ENCODE measurements at regions not wholly inside any gene's neighbourhood (a gene's known extent, or its start where the extent isn't known, plus 50 kb on each side); places are given as distances from the start of the nearest gene placed in this dataset.

GRCh38 chr12:124107351-124107750 lies 134.3 kb downstream of the ZNF664 start:
- Histone ChIP-seq H3K27me3 (no peaks in the 10 kb centered on the region), H3K4me1 (no peaks in the 10 kb centered on the region), H3K4me3 (no peak overlapping the region), H3K27ac (no peak overlapping the region), H3K9me3 (no peaks in the 10 kb centered on the region), H3K36me3 (no peaks in the 10 kb centered on the region)
- intact Hi-C loops (cut with DNase I; ENCODE audit: low total_unique reads): no loop called here
- TF ChIP-seq CTCF (IDR thresholded peaks at IDR 0.05): no peak
- DNase-seq: no peak

- intact Hi-C loops (cut with DNase I; ENCODE audit: low total_unique reads): no loop called here
- Histone ChIP-seq H3K36me3 (no peaks in the 10 kb centered on the region), H3K4me1 (no peaks in the 10 kb centered on the region), H3K27ac (no peak overlapping the region), H3K4me3 (no peak overlapping the region), H3K27me3 (no peaks in the 10 kb centered on the region), H3K9me3 (peaks cover 0 to 12% (median 0%) of the 10 kb centered on the region in 3 donors)
- DNase-seq: no peak
- TF ChIP-seq CTCF (IDR thresholded peaks at IDR 0.05): no peak
Observed at GRCh38 chr12:124109760-124110159, 136.7 kb downstream of the ZNF664 start.

GRCh38 chr12:124110372-124110883 lies 137.4 kb downstream of the ZNF664 start:
- no peak for DNase-seq
- TF ChIP-seq CTCF (IDR thresholded peaks at IDR 0.05): no peak
- Histone ChIP-seq H3K36me3 (no peaks in the 10 kb centered on the region), H3K27me3 (no peaks in the 10 kb centered on the region), H3K27ac (no peak overlapping the region), H3K4me3 (no peak overlapping the region), H3K9me3 (peaks cover 0 to 12% (median 0%) of the 10 kb centered on the region in 3 donors), H3K4me1 (no peaks in the 10 kb centered on the region)
- intact Hi-C loops (cut with DNase I; ENCODE audit: low total_unique reads): no loop called here

- Histone ChIP-seq H3K9me3 (peaks cover 0 to 12% (median 0%) of the 10 kb centered on the region in 3 donors), H3K4me3 (no peak overlapping the region), H3K27me3 (no peaks in the 10 kb centered on the region), H3K36me3 (no peaks in the 10 kb centered on the region), H3K27ac (no peak overlapping the region), H3K4me1 (no peaks in the 10 kb centered on the region)
- no peak for DNase-seq
- intact Hi-C loops (cut with DNase I; ENCODE audit: low total_unique reads): no loop called here
- no peak for TF ChIP-seq CTCF (IDR thresholded peaks at IDR 0.05)
Observed at GRCh38 chr12:124111006-124111405, 138.0 kb downstream of the ZNF664 start.

GRCh38 chr12:124114316-124114715 lies 141.3 kb downstream of the ZNF664 start:
- Histone ChIP-seq H3K27me3 (peaks cover 0 to 8% of the 10 kb centered on the region in 2 donors), H3K4me3 (no peak overlapping the region), H3K36me3 (no peaks in the 10 kb centered on the region), H3K4me1 (no peaks in the 10 kb centered on the region), H3K27ac (no peak overlapping the region), H3K9me3 (peaks cover 0 to 12% (median 0%) of the 10 kb centered on the region in 3 donors)
- no peak for TF ChIP-seq CTCF (IDR thresholded peaks at IDR 0.05)
- intact Hi-C loops (cut with DNase I; ENCODE audit: low total_unique reads): no loop called here
- DNase-seq: no peak

GRCh38 chr12:124115496-124115895 lies 142.5 kb downstream of the ZNF664 start:
- no peak overlapping the region for H3K27ac ChIP-seq
- peaks cover 0 to 12% of the 10 kb centered on the region in 2 donors for H3K27me3 ChIP-seq
- DNase-seq: no peak
- H3K36me3 ChIP-seq: no peaks in the 10 kb centered on the region
- H3K4me3 ChIP-seq: no peak overlapping the region
- peaks cover 0 to 12% (median 0%) of the 10 kb centered on the region in 3 donors for H3K9me3 ChIP-seq
- no peaks in the 10 kb centered on the region for H3K4me1 ChIP-seq
- no peak for TF ChIP-seq CTCF (IDR thresholded peaks at IDR 0.05)
- intact Hi-C loops (cut with DNase I; ENCODE audit: low total_unique reads): no loop called here
